HG03045 (cell line): ENCODE measurements at regions not wholly inside any gene's neighbourhood (a gene's known extent, or its start where the extent isn't known, plus 50 kb on each side); places are given as distances from the start of the nearest gene placed in this dataset.
A peak's percentile ranks its signal among the peaks of the same experiment; 100 is the strongest.

Source experiments
- ATAC-seq: cut with Tn5 transposase; IDR thresholded peaks from one replicate; pipeline ENCODE4 v1.9.1; 2021; ENCODE audit warnings: mild to moderate bottlenecking, moderate library complexity; ENCODE audit not compliant: unreplicated experiment

DNA sequence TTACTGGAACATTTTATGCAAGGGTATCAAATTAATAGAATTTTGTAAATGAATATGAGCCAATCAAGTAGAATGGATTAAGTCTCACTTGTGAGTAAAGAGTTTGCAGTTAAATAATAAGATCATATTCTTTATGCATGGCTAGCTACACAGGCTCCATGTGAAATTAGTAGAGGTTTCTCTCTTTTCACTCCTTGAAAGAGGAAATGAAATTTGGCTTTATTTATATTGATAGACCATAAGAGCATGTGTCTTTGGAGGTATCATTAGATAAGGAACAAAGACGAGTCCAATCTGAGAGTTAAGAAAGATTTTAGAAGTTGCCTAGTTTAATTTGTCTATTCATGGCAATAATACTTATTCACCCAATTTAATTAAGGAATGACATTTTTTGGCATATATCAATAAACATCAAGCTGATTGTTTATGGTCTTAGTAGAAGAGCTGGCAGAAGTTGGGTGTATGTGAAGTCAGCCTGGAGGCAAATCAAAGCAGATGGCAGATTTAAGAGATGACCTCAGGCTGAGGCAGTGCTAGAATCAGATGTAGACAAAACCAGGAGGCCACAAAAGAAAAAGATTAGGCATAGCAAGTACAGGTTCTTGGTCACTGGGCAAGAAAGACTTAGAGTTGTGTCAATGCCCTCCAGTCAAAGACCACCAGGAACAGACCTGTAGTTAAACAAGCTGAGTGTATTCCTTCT is 406.5 kb upstream of the ARHGEF26 start:
- ATAC-seq: no peak

DNA sequence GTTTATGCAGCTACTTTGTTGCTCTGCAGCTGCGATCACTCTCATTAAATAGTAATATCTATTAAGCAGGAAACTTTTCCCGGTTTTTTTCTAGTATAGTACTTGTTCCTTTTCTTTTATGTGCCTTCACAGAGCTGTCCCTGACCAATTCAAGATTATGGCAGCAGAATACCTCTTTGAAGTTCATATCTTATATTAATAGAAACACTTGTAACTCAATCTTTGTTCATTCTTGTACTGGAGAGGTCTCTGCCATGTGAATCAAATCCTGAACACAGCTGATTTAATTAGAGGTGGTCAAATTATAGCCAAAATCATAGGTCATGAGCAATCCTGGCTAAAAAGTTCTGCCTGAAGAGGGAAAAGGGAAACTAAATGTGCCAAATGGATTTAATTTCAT is 399.0 kb upstream of the ARHGEF26 start:
- ATAC-seq: no peak

DNA sequence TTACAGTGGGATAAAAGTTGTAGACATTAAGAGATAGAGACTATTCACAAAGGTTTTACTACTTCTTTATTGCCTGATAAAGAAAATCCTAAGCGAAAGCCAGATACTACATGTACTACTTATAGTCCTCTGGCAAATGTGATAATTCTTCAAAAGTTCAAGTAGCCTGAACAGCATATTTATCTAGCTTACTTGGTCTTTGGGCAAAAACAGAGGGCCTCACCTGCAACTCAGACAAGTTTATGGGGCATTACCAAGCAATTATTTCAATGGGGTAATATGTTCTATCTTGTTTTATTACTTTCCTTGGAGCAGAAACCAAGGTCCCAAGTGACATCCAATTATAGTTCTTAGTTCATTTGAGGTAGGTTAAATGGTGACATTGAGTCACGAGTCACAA is 390.1 kb upstream of the ARHGEF26 start:
- ATAC-seq: no peak

DNA sequence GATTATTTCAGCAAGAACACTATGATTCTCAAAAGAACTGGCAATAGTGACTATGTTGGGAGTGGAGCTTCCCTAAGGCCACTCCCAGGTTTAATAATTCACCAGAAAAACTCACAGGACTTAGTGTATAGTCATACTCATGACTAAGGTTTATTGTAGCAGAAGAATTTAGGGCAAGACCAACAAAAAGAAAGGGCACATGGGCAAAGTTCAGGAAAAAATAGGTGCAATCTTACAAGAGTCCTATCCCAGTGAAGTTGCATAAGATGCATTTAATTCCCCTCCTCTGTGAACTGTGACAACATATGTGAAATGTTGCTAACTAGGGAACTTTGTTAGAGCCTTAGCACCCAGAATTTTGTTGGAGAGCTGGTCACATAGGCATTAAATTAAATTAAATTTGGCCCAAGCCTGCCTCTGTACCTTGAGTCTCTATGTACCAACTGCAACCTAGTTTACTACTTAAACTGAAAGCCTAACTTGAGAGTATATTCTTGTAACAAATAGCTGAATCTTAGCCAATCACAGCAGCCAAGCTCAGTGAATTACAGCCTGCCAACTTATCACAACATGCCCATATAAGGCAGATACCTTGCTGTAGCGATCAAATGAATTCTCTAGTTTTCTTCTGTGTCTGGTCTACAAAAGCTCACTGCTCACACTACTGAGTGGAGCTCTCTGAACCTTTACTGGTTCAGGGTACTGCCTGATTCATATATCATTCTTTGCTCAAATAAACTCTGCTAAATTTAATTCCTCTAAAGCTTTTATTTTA is 386.2 kb upstream of the ARHGEF26 start:
- ATAC-seq: no peak

DNA sequence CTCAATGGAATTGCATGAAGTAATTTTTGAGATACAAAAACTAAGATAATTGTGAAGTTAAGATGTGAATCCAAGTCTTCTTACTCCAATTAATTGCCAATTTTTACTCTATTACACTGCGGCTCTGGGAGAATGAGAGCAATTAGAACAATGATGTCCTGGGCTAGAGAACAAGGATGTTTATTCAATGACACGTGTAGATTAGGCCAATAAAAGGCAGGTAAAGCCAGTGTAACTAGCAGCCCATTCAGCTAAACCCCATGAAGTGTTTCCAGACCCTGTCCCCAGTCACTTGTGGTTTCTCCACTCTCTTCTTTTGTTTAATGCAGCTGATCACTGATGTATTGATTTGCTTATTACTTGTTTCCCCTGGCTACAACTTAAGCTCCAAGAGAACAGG is 381.1 kb upstream of the ARHGEF26 start:
- no peak for ATAC-seq

DNA sequence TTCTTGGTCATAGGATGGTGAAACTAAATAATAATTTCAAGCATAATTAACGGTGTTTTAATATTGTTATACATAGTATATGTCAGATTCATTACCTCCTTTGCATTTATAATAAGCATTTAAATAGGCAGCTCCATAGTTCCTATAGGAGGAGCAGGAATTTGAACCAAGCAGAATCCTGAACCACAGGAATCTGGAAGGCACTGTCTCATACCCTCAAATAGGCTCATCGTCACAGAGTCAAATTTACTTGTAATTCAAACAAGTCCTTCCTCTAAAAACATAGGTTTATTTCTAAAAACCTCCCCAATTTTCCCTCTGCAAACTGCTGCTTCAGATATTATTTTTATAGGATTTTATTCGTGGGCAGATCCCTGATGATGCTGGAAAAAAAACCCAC is 376.3 kb upstream of the ARHGEF26 start:
- ATAC-seq: no peak

DNA sequence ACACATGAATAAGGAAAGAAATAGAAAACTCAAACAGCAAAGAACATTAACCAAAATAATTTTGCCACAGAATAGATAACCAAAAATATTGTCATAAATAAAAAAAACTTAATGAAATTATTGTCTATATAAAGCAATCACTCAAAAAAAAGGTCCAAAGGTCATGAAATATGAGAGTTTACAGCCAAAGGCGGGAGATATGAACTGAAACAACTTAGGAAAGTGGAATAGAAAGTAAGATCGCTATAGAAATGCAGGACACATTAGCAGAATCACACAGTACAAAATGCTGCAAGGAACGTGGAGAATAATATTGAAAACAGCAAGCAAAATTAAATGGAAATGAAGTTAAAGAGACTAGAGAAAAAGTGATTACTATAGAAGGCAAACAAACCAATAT is 375.0 kb upstream of the ARHGEF26 start:
- ATAC-seq: no peak

DNA sequence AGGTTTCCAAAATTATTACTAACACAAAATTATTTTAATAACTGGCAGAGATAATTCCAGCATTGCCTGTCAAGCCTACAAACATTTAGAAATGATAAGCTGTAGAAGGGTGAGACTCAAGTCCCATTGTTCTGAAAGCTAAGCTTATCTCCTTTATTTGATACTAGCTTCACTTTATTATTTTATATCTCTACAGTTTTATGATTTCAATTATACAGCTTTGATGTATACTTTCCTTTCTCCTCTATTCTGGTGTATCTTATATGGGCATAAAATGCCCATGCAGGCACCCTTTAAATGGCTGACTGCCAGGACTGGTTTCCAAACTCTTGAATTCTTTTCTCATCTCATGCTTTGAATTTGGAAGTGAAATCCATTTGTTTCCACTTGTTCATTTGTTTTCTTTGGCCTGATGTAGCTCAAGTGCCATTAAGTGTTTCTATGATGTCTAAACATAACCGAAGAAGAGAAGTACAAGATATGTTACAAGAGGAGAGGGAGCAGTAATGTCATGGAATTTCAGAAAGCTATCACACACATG is 372.1 kb upstream of the ARHGEF26 start:
- no peak for ATAC-seq

DNA sequence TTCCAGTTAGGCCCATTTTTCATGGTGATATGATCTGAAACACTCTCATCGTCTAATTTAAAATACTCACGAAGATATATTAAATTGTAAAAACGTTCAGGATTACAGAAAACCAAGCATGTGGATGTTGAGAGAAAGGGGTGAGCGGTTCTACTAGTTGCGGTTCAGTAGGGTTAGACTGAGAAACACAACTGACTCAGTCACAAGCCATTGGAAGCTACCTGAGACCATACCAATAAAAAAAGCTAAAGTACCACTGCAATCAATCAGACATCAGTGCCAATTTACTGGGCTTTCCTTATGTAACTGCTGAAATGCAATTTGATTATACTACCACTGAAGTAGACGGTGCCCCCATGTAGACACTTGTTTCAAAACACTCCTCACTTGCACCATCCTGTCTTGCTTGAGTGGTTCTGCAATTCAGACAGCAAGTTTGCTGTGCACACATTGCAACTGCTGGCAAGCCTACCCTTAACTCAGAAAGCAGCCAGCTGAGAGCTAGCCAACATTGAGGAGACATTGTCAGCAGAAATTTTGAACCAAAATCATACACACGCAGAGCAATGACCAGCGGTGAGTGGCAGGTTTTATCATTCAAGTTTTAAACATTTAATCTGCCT is 368.7 kb upstream of the ARHGEF26 start:
- no peak for ATAC-seq

DNA sequence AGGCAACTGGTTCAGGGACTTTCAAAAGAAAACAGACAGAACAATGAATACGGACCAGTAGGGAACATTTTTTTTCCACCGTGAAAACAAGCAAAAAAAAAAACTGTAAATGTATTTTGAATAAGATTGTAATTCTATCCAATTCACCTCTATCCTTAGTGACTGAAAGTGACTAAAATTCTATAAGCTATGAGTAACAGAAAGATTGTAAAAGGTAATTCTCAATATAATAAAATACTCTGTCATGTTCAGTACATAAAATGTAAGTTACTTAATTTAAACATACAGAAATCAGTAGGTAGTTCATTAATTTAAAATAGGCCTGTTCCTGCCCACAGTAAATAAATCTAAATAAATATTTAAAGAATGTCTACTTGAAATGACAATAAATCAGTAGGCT is 368.2 kb upstream of the ARHGEF26 start:
- ATAC-seq: no peak

DNA sequence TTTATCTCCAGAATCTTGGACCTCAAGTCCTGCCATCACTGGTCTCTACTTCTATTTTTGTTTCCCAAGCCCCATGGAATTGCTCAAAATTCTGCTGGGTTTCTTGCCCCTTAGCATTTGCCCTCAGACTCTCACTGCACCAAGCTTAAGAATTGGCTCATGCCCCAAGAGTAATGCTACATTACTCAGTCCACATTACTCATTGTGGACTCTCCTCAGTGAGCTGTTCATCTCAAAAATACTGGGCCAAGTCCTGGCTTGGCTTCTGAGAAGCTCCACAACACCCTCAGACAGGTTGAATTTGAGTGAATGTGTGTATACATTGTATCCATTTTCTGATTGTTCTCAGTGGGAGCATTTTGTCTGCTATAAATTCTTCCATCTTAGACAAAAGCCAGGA is 364.4 kb upstream of the ARHGEF26 start:
- no peak for ATAC-seq

DNA sequence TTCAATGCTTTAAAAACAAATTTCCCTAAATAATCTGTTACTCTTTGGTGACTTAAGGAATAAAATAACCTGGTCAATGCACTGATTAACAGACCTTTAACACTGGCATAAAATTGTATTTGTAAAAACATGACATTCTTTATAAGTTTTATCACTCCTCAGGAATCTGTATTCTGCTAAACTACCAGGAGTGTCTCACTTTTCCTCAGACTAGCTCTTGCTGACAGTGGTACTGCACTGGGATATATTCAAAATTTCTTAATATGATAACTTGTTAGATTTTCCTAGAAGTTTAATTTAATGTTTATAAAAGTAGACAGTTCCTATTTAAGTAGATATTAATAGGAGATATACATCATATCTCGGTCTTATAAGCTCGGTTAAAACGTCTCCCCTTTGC is 363.4 kb upstream of the ARHGEF26 start:
- ATAC-seq: no peak

DNA sequence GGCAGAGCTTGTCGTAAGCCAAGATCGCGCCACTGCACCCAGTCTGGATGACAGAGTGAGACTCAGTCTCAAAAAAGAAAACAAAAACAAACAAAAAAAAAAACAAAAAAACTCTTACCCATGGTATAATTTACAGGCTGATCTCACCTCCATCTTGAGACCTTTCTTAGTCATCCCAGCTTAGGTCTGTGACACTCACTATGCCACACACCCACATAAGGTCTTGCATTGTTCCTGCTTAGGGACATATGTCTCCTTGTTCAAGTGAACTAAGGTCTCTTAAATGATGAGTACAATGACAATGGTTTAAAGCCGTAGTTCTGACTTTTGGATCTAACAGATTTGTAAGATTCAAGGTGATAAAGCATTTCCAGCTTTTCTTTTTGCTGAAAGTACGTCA is 360.2 kb upstream of the ARHGEF26 start:
- ATAC-seq: no peak

DNA sequence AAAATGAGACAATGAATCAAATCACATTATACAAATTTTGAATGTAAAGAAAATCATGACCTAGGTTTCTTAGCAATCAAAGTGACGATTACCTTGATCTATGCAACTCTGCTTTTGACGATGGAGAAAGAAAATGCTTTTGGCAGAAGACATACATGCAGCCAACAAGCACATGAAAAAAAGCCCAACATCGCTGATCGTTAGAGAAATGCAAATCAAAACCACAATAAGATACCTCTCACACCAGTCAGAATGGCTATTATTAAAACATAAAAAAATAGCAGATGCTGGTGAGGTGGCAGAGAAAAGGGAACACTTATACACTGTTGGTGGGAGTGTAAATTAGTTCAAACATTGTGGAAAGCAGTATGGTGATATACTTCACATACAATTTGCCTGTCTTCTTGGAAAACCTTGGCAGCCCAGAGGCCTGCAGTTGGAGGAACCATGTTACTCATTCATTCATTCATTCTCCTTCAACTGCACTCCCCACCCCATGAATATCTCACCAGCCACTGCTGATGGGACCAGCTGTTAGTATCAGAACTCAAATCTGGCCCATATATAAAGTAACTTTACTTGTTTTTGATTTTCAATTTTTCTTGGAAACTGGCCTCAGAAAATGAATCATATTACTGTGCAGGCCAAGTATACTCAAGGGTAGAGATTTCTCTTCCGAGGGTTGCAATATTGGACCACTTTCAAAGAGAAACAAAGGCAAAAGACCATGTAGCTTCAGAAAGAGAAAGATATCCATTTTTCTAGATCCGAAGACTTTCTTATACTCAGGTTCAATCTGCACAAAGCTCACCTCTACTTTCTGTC is 358.6 kb upstream of the ARHGEF26 start:
- no peak for ATAC-seq

DNA sequence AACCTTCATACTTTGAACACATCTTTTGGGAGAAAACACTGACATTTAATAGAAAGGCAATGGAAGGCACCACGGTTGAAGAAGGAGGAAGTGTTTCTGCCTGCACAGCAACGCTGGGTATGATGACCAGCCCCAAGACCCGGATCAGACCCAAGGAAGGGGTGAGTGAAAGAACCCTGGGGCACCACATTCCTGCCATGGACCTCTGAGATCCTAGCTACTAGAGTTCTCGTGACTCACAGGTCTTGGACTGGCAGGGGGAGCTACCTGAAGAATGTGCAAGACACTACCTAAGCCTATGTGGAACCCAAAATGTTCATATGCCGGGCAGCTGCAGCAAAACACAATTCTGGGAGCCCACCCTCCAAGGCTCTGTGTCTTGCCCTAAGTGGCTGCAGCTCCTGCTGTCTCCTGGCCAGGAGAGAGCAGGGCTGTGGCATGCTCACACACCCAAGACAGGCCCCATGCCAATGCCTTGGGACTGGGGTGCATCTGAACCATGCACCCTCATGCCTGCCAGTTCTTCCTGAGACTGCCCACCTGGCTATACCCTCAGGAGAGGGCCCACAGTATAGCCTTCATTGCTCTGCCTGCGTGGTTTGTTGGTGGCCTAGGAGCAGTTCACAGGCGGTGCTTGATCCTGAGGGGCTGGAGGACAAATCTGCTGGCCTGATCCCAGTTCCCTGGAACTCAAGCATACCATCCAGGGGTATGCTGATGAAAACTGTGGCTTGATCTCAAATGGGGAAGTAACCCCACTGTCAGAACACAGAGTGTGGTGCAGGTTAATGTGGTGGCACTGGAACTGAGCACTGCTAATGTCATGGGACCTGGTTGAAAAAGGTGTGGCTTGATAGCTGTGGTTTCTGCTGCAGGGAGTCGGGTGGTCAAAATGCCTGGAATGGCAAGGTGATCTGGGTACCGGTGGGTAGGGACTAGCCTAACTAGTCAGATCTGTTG is 353.3 kb upstream of the ARHGEF26 start:
- ATAC-seq: no peak

DNA sequence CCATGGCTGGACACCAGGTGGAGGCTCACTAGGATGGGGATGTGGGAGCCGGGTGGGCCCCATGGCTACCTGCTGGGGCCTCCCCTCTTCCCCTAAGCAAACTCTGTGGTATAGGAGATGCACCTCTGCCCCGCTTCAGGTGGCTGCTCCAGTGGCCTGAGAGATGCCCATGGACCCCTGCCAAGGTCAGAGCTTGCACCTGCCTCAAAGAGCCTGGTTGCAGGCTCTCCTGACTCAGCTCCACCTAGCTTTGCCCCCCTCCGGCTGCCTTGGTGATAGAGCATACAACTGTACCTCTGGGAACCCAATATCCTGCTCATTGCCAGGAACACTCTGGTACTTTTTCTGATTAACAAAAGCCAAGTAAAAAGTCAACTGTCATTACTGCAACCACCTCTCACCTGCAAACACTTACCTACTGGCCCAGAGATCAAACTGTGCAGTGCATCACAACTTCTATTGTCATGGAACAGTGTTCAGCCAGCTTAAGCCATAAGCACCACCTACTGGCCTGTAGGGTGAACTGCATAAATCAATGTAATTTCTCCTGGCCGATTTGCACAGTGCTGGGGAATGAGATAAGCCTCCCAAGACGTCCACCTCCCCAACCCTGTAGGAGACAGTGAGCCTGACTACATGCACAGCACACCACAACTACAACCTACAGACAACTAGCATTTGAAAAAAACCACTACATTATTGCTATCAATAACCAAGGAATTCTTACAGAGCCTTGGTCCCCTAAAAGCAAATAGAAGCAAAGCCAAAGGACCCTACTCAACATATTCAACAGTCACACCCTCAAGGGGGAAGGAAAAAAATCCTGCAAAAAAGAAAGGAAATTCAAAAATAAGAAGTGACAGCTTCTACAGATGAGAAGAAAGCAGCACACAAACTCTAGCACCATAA is 352.4 kb upstream of the ARHGEF26 start:
- peak; percentile 94 for ATAC-seq

DNA sequence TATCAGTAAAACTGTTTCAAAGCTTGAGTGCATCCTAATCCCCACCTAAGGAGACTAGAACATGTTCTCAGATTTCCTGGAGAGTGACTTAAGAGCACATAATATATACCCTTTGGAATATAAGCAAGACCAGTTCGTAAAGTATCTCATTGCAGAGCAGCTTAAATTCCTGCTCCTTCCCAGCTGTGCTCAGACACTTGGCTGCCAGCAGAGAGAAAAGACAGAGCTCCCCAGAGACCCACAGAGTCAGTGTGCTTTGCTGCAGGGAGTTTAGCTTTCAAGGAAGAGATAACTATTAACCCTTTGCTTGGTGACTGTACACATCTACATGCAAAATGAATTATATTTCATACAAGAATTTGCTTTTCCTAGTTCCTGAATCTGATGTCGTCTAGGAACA is 338.1 kb upstream of the ARHGEF26 start:
- no peak for ATAC-seq

DNA sequence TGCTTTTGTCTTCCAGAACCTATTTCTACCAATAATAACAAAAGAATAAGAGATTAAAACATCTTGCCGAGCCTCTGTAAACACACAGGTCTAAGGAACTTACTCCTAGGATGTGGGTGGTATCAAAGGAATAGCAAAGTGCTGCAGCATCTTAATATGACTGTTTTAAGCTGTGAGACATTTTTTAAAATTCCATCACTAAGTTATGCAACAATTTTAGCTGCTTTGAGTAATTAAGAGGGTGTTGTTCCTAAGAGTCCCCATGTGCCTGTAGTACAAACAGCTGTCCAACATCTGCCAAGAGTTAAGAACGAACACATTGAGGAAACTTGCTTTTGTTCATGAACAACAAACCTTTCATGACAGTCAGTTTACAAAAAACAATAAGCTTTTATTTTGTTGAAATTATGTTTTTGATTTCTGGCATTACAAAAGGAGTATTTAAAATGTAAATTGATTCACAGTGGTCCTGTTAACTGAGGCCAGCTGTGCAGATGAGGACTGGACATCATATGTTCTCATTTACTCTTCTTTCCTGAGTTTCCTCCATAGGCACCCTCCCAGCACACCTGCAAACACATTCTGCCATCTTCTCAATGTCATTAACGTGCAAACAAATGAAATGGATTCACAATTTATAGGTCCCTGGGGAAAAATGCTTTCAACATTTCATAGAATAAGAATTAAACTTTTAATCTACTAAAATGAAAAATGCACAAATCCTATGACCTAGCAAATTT is 337.3 kb upstream of the ARHGEF26 start:
- no peak for ATAC-seq
